HCT116 (cell line): ENCODE measurements at regions not wholly inside any gene's neighbourhood (a gene's known extent, or its start where the extent isn't known, plus 50 kb on each side); places are given as distances from the start of the nearest gene placed in this dataset.

ENCODE experiments used
- CBX3 ChIP-seq: IDR thresholded peaks from 2 replicates; pipeline ENCODE4 v1.6.1; 2012; ENCODE audit warnings: low read depth
- EGR1 ChIP-seq: IDR thresholded peaks from 2 replicates; pipeline ENCODE4 v1.6.1; 2012; ENCODE audit warnings: low read depth
- ELF1 ChIP-seq: IDR thresholded peaks from 2 replicates; pipeline ENCODE4 v1.6.1; 2012; ENCODE audit warnings: low read depth, borderline replicate concordance
- EZH2 ChIP-seq: fragments of 200-600 bp; sonication (generic); IDR thresholded peaks from 2 replicates; pipeline ENCODE4 v1.6.1; 2017; ENCODE audit warnings: antibody characterized with exemption, mixed run types
- EZH2phosphoT487 ChIP-seq: fragments of 200-600 bp; IDR thresholded peaks from 2 replicates; pipeline ENCODE4 v1.6.1; 2018; ENCODE audit warnings: antibody characterized with exemption, borderline replicate concordance
- FOSL1 ChIP-seq: IDR thresholded peaks from 2 replicates; pipeline ENCODE4 v1.6.1; 2012; ENCODE audit warnings: low read depth
- JUND ChIP-seq: IDR thresholded peaks from 2 replicates; pipeline ENCODE4 v1.6.1; 2012
- POLR2A ChIP-seq: IDR thresholded peaks from 2 replicates; pipeline ENCODE4 v1.7.0; 2011; ENCODE audit warnings: borderline replicate concordance; ENCODE audit not compliant: insufficient read depth, insufficient read length; ENCODE audit errors: extremely low read depth
- RAD21 ChIP-seq: IDR thresholded peaks from 2 replicates; pipeline ENCODE4 v1.6.1; 2012; ENCODE audit warnings: low read depth, mild to moderate bottlenecking
- ZNF274 ChIP-seq: fragments of 200-500 bp; sonication (Bioruptor generic); IDR thresholded peaks from 2 replicates; pipeline ENCODE4 v1.6.1; 2014; ENCODE audit warnings: mild to moderate bottlenecking, low read depth, low read length, inconsistent platforms
- TF ChIP-seq, protein P1 (sequence below), 3 experiments: fragments of 200-600 bp in 1 of 3; sonication (generic) in 1 of 3; IDR thresholded peaks in 2 of 3; conservative IDR thresholded peaks in 1 of 3; 2 replicates each; pipeline ENCODE4 v1.5.1; 2012 to 2017; ENCODE audit warnings: low read depth in 2 of 3, low read length in 2 of 3, antibody characterized with exemption in 1 of 3, borderline replicate concordance in 1 of 3, control low read depth in 1 of 3, mild to moderate bottlenecking in 1 of 3, mixed read lengths in 1 of 3, mixed run types in 1 of 3, moderate library complexity in 1 of 3; ENCODE audit not compliant: insufficient read depth in 1 of 3
- TF ChIP-seq, protein P2 (sequence below): IDR thresholded peaks from 2 replicates; pipeline ENCODE4 v1.6.1; 2012

DNA sequence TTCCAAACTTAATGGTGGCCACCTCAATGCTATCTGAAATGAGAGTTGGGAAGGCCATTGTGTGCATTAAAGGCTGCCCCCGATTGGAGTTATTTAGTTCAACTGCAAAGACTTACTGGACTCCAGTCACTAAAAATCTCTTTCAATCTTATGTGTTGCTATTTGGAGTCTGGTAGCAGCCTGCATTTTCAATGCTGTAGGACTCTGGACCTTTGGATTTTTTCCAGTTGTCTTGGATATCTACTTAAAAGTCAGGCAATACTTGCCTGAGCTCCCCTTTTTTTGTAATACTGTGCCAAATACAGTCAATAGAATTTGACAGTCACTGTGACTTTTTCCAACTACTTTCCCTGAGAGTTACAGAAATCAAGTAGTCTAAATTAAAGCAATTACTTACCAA is 281.9 kb downstream of the TRIB2 start:
- TF ChIP-seq POLR2A, result no peak
- TF ChIP-seq, protein P1, sequence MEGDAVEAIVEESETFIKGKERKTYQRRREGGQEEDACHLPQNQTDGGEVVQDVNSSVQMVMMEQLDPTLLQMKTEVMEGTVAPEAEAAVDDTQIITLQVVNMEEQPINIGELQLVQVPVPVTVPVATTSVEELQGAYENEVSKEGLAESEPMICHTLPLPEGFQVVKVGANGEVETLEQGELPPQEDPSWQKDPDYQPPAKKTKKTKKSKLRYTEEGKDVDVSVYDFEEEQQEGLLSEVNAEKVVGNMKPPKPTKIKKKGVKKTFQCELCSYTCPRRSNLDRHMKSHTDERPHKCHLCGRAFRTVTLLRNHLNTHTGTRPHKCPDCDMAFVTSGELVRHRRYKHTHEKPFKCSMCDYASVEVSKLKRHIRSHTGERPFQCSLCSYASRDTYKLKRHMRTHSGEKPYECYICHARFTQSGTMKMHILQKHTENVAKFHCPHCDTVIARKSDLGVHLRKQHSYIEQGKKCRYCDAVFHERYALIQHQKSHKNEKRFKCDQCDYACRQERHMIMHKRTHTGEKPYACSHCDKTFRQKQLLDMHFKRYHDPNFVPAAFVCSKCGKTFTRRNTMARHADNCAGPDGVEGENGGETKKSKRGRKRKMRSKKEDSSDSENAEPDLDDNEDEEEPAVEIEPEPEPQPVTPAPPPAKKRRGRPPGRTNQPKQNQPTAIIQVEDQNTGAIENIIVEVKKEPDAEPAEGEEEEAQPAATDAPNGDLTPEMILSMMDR (IDR thresholded peaks at IDR 0.05 in 2 of 3, conservative IDR thresholded peaks at IDR 0.05 in 1 of 3; ENCODE audit: borderline replicate concordance in 1 of 3, insufficient read depth in 1 of 3, low read depth in 2 of 3, low read length in 2 of 3), result no peak
- TF ChIP-seq EZH2, result no peak
- no peak for TF ChIP-seq CBX3
- no peak for TF ChIP-seq EGR1
- TF ChIP-seq ZNF274, result no peak
- no peak for TF ChIP-seq ELF1
- no peak for TF ChIP-seq FOSL1
- no peak for TF ChIP-seq RAD21
- TF ChIP-seq, protein P2, sequence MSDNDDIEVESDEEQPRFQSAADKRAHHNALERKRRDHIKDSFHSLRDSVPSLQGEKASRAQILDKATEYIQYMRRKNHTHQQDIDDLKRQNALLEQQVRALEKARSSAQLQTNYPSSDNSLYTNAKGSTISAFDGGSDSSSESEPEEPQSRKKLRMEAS, result no peak
- no peak for TF ChIP-seq EZH2phosphoT487
- no peak for TF ChIP-seq JUND
